Sigmoid colon (tissue), 6 donors: ENCODE measurements at regions not wholly inside any gene's neighbourhood (a gene's known extent, or its start where the extent isn't known, plus 50 kb on each side); places are given as distances from the start of the nearest gene placed in this dataset.

ENCODE experiments used
- DNase-seq: peaks from one replicate; pipeline ENCODE4 v3.0.0-alpha.2; 2019
- H3K27ac ChIP-seq, 4 donors: fragments of 200-600 bp; sonication (generic); one replicate each; pipeline ENCODE4 v1.5.1; 2016 to 2019; ENCODE audit warnings: mild to moderate bottlenecking in 1 of 4
- H3K27me3 ChIP-seq, 3 donors: fragments of 200-600 bp; sonication (generic); one replicate each; pipeline ENCODE4 v1.5.1; 2019; ENCODE audit warnings: mild to moderate bottlenecking in 1 of 3
- H3K36me3 ChIP-seq, 4 donors: fragments of 200-600 bp; sonication (generic); one replicate each; pipeline ENCODE4 v1.5.1; 2016 to 2019
- H3K4me1 ChIP-seq, 4 donors: fragments of 200-600 bp; sonication (generic); one replicate each; pipeline ENCODE4 v1.5.1; 2017 to 2019
- H3K4me3 ChIP-seq, 4 donors: fragments of 200-600 bp; sonication (generic); one replicate each; pipeline ENCODE4 v1.5.1; 2017 to 2019; ENCODE audit warnings: mild to moderate bottlenecking in 2 of 4, moderate library complexity in 1 of 4
- H3K9me3 ChIP-seq, 4 donors: fragments of 200-600 bp in 3 of 4; sonication (generic) in 3 of 4; one replicate each; pipeline versions ENCODE4 v1.5.1 to v1.6.1; 2013 to 2019
- CTCF ChIP-seq, 4 experiments: fragments of 450-650 bp in 3 of 4; fragments of 200-600 bp in 1 of 4; IDR thresholded peaks; one replicate each; pipeline ENCODE4 v1.5.1; 2016 to 2019; ENCODE audit warnings: antibody characterized with exemption in 4 of 4, mild to moderate bottlenecking in 3 of 4, moderate library complexity in 2 of 4
- EP300 ChIP-seq, 4 donors: sonication (generic); formaldehyde crosslinking; IDR thresholded peaks; one replicate each; pipeline ENCODE4 v1.6.1; 2017; ENCODE audit warnings: antibody characterized with exemption in 4 of 4
- POLR2A ChIP-seq, 2 donors: fragments of 450-650 bp; IDR thresholded peaks; one replicate each; pipeline ENCODE4 v1.6.1; 2016; ENCODE audit warnings: antibody characterized with exemption in 2 of 2, mild to moderate bottlenecking in 2 of 2, moderate library complexity in 2 of 2
- POLR2AphosphoS5 ChIP-seq, 4 donors: sonication (generic); formaldehyde crosslinking; IDR thresholded peaks; one replicate each; pipeline ENCODE4 v1.6.1; 2017; ENCODE audit warnings: antibody characterized with exemption in 4 of 4
- WGBS, 2 donors: extraction: QIAGEN DNeasy Blood & Tissue Kit; methylation state at CpG; one replicate each; pipeline ENCODE4 v1.1.7; 2013; 5-methylcytosine and 5-hydroxymethylcytosine counted together
- intact Hi-C: fragments of 100-400 bp; cut with DNase I; formaldehyde crosslinking; loops from one replicate; pipeline ENCODE4 v1.15.1; 2023
- donor health status: healthy with polysubstance abuse.
- donor health status: healthy.

GRCh38 chr3:140830391-140830790 lies 111.2 kb upstream of the SLC25A36 start:
- 38 to 83% methylated on average over 1 of the region's 1 CpG for WGBS, 2 donors
- Histone ChIP-seq H3K27ac (no peak overlapping the region), H3K9me3 (no peaks in the 10 kb centered on the region)

GRCh38 chr3:140832883-140833282 lies 108.8 kb upstream of the SLC25A36 start:
- Histone ChIP-seq H3K9me3 (no peaks in the 10 kb centered on the region), H3K36me3 (no peaks in the 10 kb centered on the region), H3K27ac (no peak overlapping the region), H3K4me3 (no peak overlapping the region), H3K4me1 (no peaks in the 10 kb centered on the region), H3K27me3 (no peaks in the 10 kb centered on the region)
- intact Hi-C loops, result no loop called here
- WGBS, 2 donors, result 50 to 83% methylated on average over 3 of the region's 3 CpGs
- DNase-seq, result no peak
- TF ChIP-seq EP300 (IDR thresholded peaks at IDR 0.05) (no peak), POLR2A (IDR thresholded peaks at IDR 0.05) (no peak), POLR2AphosphoS5 (IDR thresholded peaks at IDR 0.05) (no peak), CTCF (IDR thresholded peaks at IDR 0.05) (no peak)

More at GRCh38 chr3:140830391-140830790, 111.2 kb upstream of the SLC25A36 start:
- H3K4me1 ChIP-seq, result no peaks in the 10 kb centered on the region
- no peaks in the 10 kb centered on the region for H3K27me3 ChIP-seq
- DNase-seq, result no peak
- intact Hi-C loops, result no loop called here
- no peak overlapping the region for H3K4me3 ChIP-seq
- no peaks in the 10 kb centered on the region for H3K36me3 ChIP-seq
- TF ChIP-seq CTCF (IDR thresholded peaks at IDR 0.05) (no peak), POLR2A (IDR thresholded peaks at IDR 0.05) (no peak), POLR2AphosphoS5 (IDR thresholded peaks at IDR 0.05) (no peak)

GRCh38 chr3:140834266-140835037 lies 107.2 kb upstream of the SLC25A36 start:
- no peaks in the 10 kb centered on the region for H3K9me3 ChIP-seq
- no peak overlapping the region for H3K27ac ChIP-seq
- 63 to 76% methylated on average over 5 of the region's 5 CpGs for WGBS, 2 donors
- no peak for DNase-seq
- H3K4me1 ChIP-seq, result no peaks in the 10 kb centered on the region
- no peak for TF ChIP-seq CTCF (IDR thresholded peaks at IDR 0.05)
- no peak for TF ChIP-seq POLR2AphosphoS5 (IDR thresholded peaks at IDR 0.05)
- no peak for TF ChIP-seq POLR2A (IDR thresholded peaks at IDR 0.05)
- no peak for TF ChIP-seq EP300 (IDR thresholded peaks at IDR 0.05)
- H3K27me3 ChIP-seq, result no peaks in the 10 kb centered on the region
- no peak overlapping the region for H3K4me3 ChIP-seq
- intact Hi-C loops, result no loop called here
- no peaks in the 10 kb centered on the region for H3K36me3 ChIP-seq

GRCh38 chr3:140842984-140843649 lies 98.5 kb upstream of the SLC25A36 start:
- TF ChIP-seq POLR2A (IDR thresholded peaks at IDR 0.05) (no peak), CTCF (IDR thresholded peaks at IDR 0.05) (no peak), POLR2AphosphoS5 (IDR thresholded peaks at IDR 0.05) (no peak), EP300 (IDR thresholded peaks at IDR 0.05) (no peak)

More at GRCh38 chr3:140842984-140843649, 98.5 kb upstream of the SLC25A36 start:
- H3K36me3 ChIP-seq, result no peaks in the 10 kb centered on the region
- H3K27me3 ChIP-seq, result no peaks in the 10 kb centered on the region
- no peak for DNase-seq
- WGBS, 2 donors, result 69 to 88% methylated on average over 4 of the region's 4 CpGs
- H3K4me1 ChIP-seq, result no peaks in the 10 kb centered on the region
- no peak overlapping the region for H3K27ac ChIP-seq
- no peaks in the 10 kb centered on the region for H3K9me3 ChIP-seq
- no peak overlapping the region for H3K4me3 ChIP-seq
- intact Hi-C loops, result no loop called here
